Lung (tissue), 11 donors: ENCODE measurements at regions not wholly inside any gene's neighbourhood (a gene's known extent, or its start where the extent isn't known, plus 50 kb on each side); places are given as distances from the start of the nearest gene placed in this dataset.

Experiments used
- ATAC-seq: fragments of 200-7000 bp; cut with Tn5 transposase; one replicate; pipeline ENCODE4 v1.9.1; 2020; ENCODE audit warnings: moderate number of reproducible peaks; ENCODE audit not compliant: insufficient read depth, low FRiP score
- DNase-seq, 3 donors: peaks; one replicate each; pipeline ENCODE4 v3.0.0-alpha.2; 2013 to 2017
- H3K27ac ChIP-seq, 2 donors: one replicate each; pipeline ENCODE4 v1.5.1; 2013; ENCODE audit warnings: mild to moderate bottlenecking in 2 of 2, moderate library complexity in 2 of 2, control low read depth in 1 of 2, inconsistent platforms in 1 of 2, low read depth in 1 of 2, low read length in 1 of 2
- H3K27me3 ChIP-seq, 3 donors: one replicate each; pipeline ENCODE4 v1.5.1; 2013; ENCODE audit warnings: low read length in 2 of 3; ENCODE audit not compliant: control insufficient read depth in 3 of 3, insufficient read depth in 3 of 3
- H3K36me3 ChIP-seq, 4 donors: one replicate each; pipeline ENCODE4 v1.5.1; 2013; ENCODE audit warnings: low read length in 4 of 4, mild to moderate bottlenecking in 1 of 4, moderate library complexity in 1 of 4; ENCODE audit not compliant: control insufficient read depth in 4 of 4, insufficient read depth in 4 of 4
- H3K4me1 ChIP-seq, 5 donors: one replicate each; pipeline ENCODE4 v1.5.1; 2013; ENCODE audit warnings: low read length in 5 of 5, mild to moderate bottlenecking in 2 of 5, moderate library complexity in 1 of 5; ENCODE audit not compliant: control insufficient read depth in 5 of 5, insufficient read depth in 5 of 5
- H3K4me3 ChIP-seq: one replicate; pipeline ENCODE4 v1.5.1; 2013; ENCODE audit warnings: mild to moderate bottlenecking, control low read depth, moderate library complexity
- H3K9ac ChIP-seq, 2 donors: one replicate each; pipeline ENCODE4 v1.5.1; 2013; ENCODE audit warnings: low read length in 2 of 2, control low read depth in 1 of 2; ENCODE audit not compliant: insufficient read depth in 1 of 2
- H3K9me3 ChIP-seq, 4 donors: one replicate each; pipeline ENCODE4 v1.5.1; 2013; ENCODE audit warnings: low read length in 3 of 4, mild to moderate bottlenecking in 1 of 4, moderate library complexity in 1 of 4; ENCODE audit not compliant: control insufficient read depth in 4 of 4, insufficient read depth in 3 of 4
- CTCF ChIP-seq: IDR thresholded peaks from 2 replicates; pipeline ENCODE4 v1.5.1; 2012; ENCODE audit warnings: mild to moderate bottlenecking; ENCODE audit errors: control extremely low read depth, extremely low read depth
- WGBS, 2 donors: extraction: QIAGEN DNeasy Blood & Tissue Kit; methylation state at CpG; one replicate each; pipeline ENCODE4 v1.1.7; 2013; 5-methylcytosine and 5-hydroxymethylcytosine counted together
- donor health status: control.
- donor health status: control.
- donor health status: Bipolar disorder and iron deficiency.
- donor health status: healthy.
- donor health status: DM: yes; HTN: yes; CAD: no.

- Histone ChIP-seq H3K4me1 (no peaks in the 10 kb centered on the region), H3K9ac (no peak overlapping the region), H3K27ac (no peak overlapping the region), H3K4me3 (no peak overlapping the region), H3K9me3 (peaks cover 0 to 2% (median 0%) of the 10 kb centered on the region in 4 donors), H3K27me3 (no peaks in the 10 kb centered on the region), H3K36me3 (no peaks in the 10 kb centered on the region)
- ATAC-seq (no peak), DNase-seq (no peak)
- TF ChIP-seq CTCF, result no peak
- 79 to 83% methylated on average over 6 of the region's 6 CpGs for WGBS, 2 donors
These were observed 83.9 kb upstream of the EIF5 start for GRCh38 chr14:103250181-103250580.

GRCh38 chr14:103250874-103251273, 83.2 kb upstream of the EIF5 start:
- H3K36me3 ChIP-seq, result no peaks in the 10 kb centered on the region
- H3K9me3 ChIP-seq, result peaks cover 0 to 2% (median 0%) of the 10 kb centered on the region in 4 donors
- H3K4me1 ChIP-seq, result no peaks in the 10 kb centered on the region
- ATAC-seq, result no peak
- H3K27ac ChIP-seq, result no peak overlapping the region
- H3K4me3 ChIP-seq, result no peak overlapping the region
- H3K27me3 ChIP-seq, result no peaks in the 10 kb centered on the region
- no peak for DNase-seq
- H3K9ac ChIP-seq, result no peak overlapping the region
- 78 to 86% methylated on average over 3 of the region's 3 CpGs for WGBS, 2 donors
- no peak for TF ChIP-seq CTCF

- no peaks in the 10 kb centered on the region for H3K36me3 ChIP-seq
- peaks cover 0 to 4% (median 1%) of the 10 kb centered on the region in 4 donors for H3K9me3 ChIP-seq
- no peak overlapping the region for H3K9ac ChIP-seq
- H3K4me1 ChIP-seq, result peaks cover 0 to 7% (median 0%) of the 10 kb centered on the region in 5 donors
- H3K27ac ChIP-seq, result no peak overlapping the region
- WGBS, 2 donors, result 82 to 90% methylated on average over 4 of the region's 4 CpGs
- H3K27me3 ChIP-seq, result no peaks in the 10 kb centered on the region
- H3K4me3 ChIP-seq, result no peak overlapping the region
- no peak for TF ChIP-seq CTCF
- DNase-seq, result no peak
- no peak for ATAC-seq
These were observed 78.5 kb upstream of the EIF5 start for GRCh38 chr14:103255555-103255954.

- Histone ChIP-seq H3K27ac (no peak overlapping the region), H3K9me3 (peaks cover 0 to 4% (median 1%) of the 10 kb centered on the region in 4 donors), H3K4me3 (no peak overlapping the region), H3K27me3 (no peaks in the 10 kb centered on the region), H3K4me1 (peaks cover 0 to 15% (median 0%) of the 10 kb centered on the region in 5 donors), H3K36me3 (no peaks in the 10 kb centered on the region), H3K9ac (no peak overlapping the region)
- WGBS, 2 donors, result 59 to 67% methylated on average over 10 of the region's 10 CpGs
- TF ChIP-seq CTCF, result no peak
- ATAC-seq, result no peak
- DNase-seq, result no peak
These were observed 77.6 kb upstream of the EIF5 start for GRCh38 chr14:103256406-103256805.
